ENCODE measurements at regions not wholly inside any gene's neighbourhood (a gene's known extent, or its start where the extent isn't known, plus 50 kb on each side); places are given as distances from the start of the nearest gene placed in this dataset.

- H3K9me3 Mint-ChIP-seq: peaks cover 6 to 17% of the 10 kb centered on the region in 2 donors
- H3K36me3 Mint-ChIP-seq: no peaks in the 10 kb centered on the region
- DNase-seq (ENCODE audit: low spot score in 2 of 2): no peak
- ATAC-seq: no peak
- no peak overlapping the region for H3K27ac Mint-ChIP-seq
Observed at GRCh38 chr5:104412649-104413240, 850.2 kb upstream of the NUDT12 start.

GRCh38 chr5:104400941-104401340 is 838.4 kb upstream of the NUDT12 start:
- ATAC-seq (no peak), DNase-seq (ENCODE audit: low spot score in 2 of 2) (no peak)
- H3K27ac Mint-ChIP-seq: no peak overlapping the region
- peaks cover 17 to 20% of the 10 kb centered on the region in 2 donors for H3K9me3 Mint-ChIP-seq
- peaks cover 3% of the 10 kb centered on the region in 2 donors for H3K36me3 Mint-ChIP-seq

GRCh38 chr5:104385906-104386305 is 823.3 kb upstream of the NUDT12 start:
- H3K9me3 Mint-ChIP-seq: peaks cover 11 to 28% of the 10 kb centered on the region in 2 donors
- no peaks in the 10 kb centered on the region for H3K36me3 Mint-ChIP-seq
- H3K27ac Mint-ChIP-seq: no peak overlapping the region
- no peak for DNase-seq (ENCODE audit: low spot score in 2 of 2)
- ATAC-seq: no peak

GRCh38 chr5:104375345-104375744 is 812.8 kb upstream of the NUDT12 start:
- no peak overlapping the region for H3K27ac Mint-ChIP-seq
- H3K36me3 Mint-ChIP-seq: no peaks in the 10 kb centered on the region
- peaks cover 5 to 7% of the 10 kb centered on the region in 2 donors for H3K9me3 Mint-ChIP-seq
- ATAC-seq (no peak), DNase-seq (ENCODE audit: low spot score in 2 of 2) (no peak)

- H3K36me3 Mint-ChIP-seq: no peaks in the 10 kb centered on the region
- no peak overlapping the region for H3K27ac Mint-ChIP-seq
- peaks cover 5 to 7% of the 10 kb centered on the region in 2 donors for H3K9me3 Mint-ChIP-seq
- DNase-seq (ENCODE audit: low spot score in 2 of 2): no peak
- no peak for ATAC-seq
Observed at GRCh38 chr5:104372796-104373195, 810.2 kb upstream of the NUDT12 start.

GRCh38 chr5:104372376-104372775 is 809.8 kb upstream of the NUDT12 start:
- ATAC-seq (no peak), DNase-seq (ENCODE audit: low spot score in 2 of 2) (no peak)
- no peaks in the 10 kb centered on the region for H3K36me3 Mint-ChIP-seq
- H3K27ac Mint-ChIP-seq: no peak overlapping the region
- peaks cover 5 to 7% of the 10 kb centered on the region in 2 donors for H3K9me3 Mint-ChIP-seq

- H3K9me3 Mint-ChIP-seq: peaks cover 5 to 7% of the 10 kb centered on the region in 2 donors
- no peaks in the 10 kb centered on the region for H3K36me3 Mint-ChIP-seq
- no peak for DNase-seq (ENCODE audit: low spot score in 2 of 2)
- no peak for ATAC-seq
- no peak overlapping the region for H3K27ac Mint-ChIP-seq
Observed at GRCh38 chr5:104370523-104370922, 807.9 kb upstream of the NUDT12 start.

- H3K36me3 Mint-ChIP-seq: no peaks in the 10 kb centered on the region
- H3K27ac Mint-ChIP-seq: no peak overlapping the region
- H3K9me3 Mint-ChIP-seq: peaks cover 0 to 5% of the 10 kb centered on the region in 2 donors
- no peak for ATAC-seq
- no peak for DNase-seq (ENCODE audit: low spot score in 2 of 2)
Observed at GRCh38 chr5:104367978-104368377, 805.4 kb upstream of the NUDT12 start.

- Mint-ChIP-seq H3K9me3 (no peaks in the 10 kb centered on the region), H3K36me3 (no peaks in the 10 kb centered on the region), H3K27ac (no peak overlapping the region)
- ATAC-seq (no peak), DNase-seq (ENCODE audit: low spot score in 2 of 2) (no peak)
Observed at GRCh38 chr5:104363567-104363966, 801.0 kb upstream of the NUDT12 start.

- ATAC-seq (no peak), DNase-seq (ENCODE audit: low spot score in 2 of 2) (no peak)
- peaks cover 0 to 3% of the 10 kb centered on the region in 2 donors for H3K9me3 Mint-ChIP-seq
- H3K27ac Mint-ChIP-seq: no peak overlapping the region
- no peaks in the 10 kb centered on the region for H3K36me3 Mint-ChIP-seq
Observed at GRCh38 chr5:104361932-104362331, 799.3 kb upstream of the NUDT12 start.

GRCh38 chr5:104355350-104355749 is 792.8 kb upstream of the NUDT12 start:
- Mint-ChIP-seq H3K9me3 (peaks cover 0 to 8% of the 10 kb centered on the region in 2 donors), H3K36me3 (no peaks in the 10 kb centered on the region), H3K27ac (no peak overlapping the region)
- ATAC-seq (no peak), DNase-seq (ENCODE audit: low spot score in 2 of 2) (no peak)

- ATAC-seq (no peak), DNase-seq (ENCODE audit: low spot score in 2 of 2) (no peak)
- H3K27ac Mint-ChIP-seq: no peak overlapping the region
- H3K9me3 Mint-ChIP-seq: peaks cover 5 to 13% of the 10 kb centered on the region in 2 donors
- no peaks in the 10 kb centered on the region for H3K36me3 Mint-ChIP-seq
Observed at GRCh38 chr5:104353371-104353770, 790.8 kb upstream of the NUDT12 start.

GRCh38 chr5:104352954-104353353 is 790.4 kb upstream of the NUDT12 start:
- Mint-ChIP-seq H3K27ac (no peak overlapping the region), H3K36me3 (no peaks in the 10 kb centered on the region), H3K9me3 (peaks cover 5 to 13% of the 10 kb centered on the region in 2 donors)
- ATAC-seq (no peak), DNase-seq (ENCODE audit: low spot score in 2 of 2) (no peak)

GRCh38 chr5:104347119-104347708 is 784.6 kb upstream of the NUDT12 start:
- H3K27ac Mint-ChIP-seq: no peak overlapping the region

GRCh38 chr5:104345222-104346016 is 782.8 kb upstream of the NUDT12 start:
- peaks cover 13 to 16% of the 10 kb centered on the region in 2 donors for H3K9me3 Mint-ChIP-seq
- no peaks in the 10 kb centered on the region for H3K36me3 Mint-ChIP-seq
- no peak for DNase-seq (ENCODE audit: low spot score in 2 of 2)
- no peak for ATAC-seq
- no peak overlapping the region for H3K27ac Mint-ChIP-seq

More at GRCh38 chr5:104347119-104347708, 784.6 kb upstream of the NUDT12 start:
- no peaks in the 10 kb centered on the region for H3K36me3 Mint-ChIP-seq
- DNase-seq (ENCODE audit: low spot score in 2 of 2): no peak
- H3K9me3 Mint-ChIP-seq: peaks cover 10 to 13% of the 10 kb centered on the region in 2 donors
- no peak for ATAC-seq

- DNase-seq (ENCODE audit: low spot score in 2 of 2): no peak
- no peaks in the 10 kb centered on the region for H3K36me3 Mint-ChIP-seq
- ATAC-seq: no peak
- H3K9me3 Mint-ChIP-seq: peaks cover 13 to 16% of the 10 kb centered on the region in 2 donors
- H3K27ac Mint-ChIP-seq: no peak overlapping the region
Observed at GRCh38 chr5:104344809-104345208, 782.2 kb upstream of the NUDT12 start.

- no peak for ATAC-seq
- DNase-seq (ENCODE audit: low spot score in 2 of 2): no peak
- no peaks in the 10 kb centered on the region for H3K36me3 Mint-ChIP-seq
- peaks cover 12 to 15% of the 10 kb centered on the region in 2 donors for H3K9me3 Mint-ChIP-seq
- no peak overlapping the region for H3K27ac Mint-ChIP-seq
Observed at GRCh38 chr5:104327801-104328200, 765.2 kb upstream of the NUDT12 start.

Data from activated naive CD4-positive, alpha-beta T cell treated with anti-CD3 and anti-CD28 coated beads, Interleukin-2, amount 50 U/mL, for 72 hours (primary cell).